Keratinocyte (primary cell): ENCODE measurements at regions not wholly inside any gene's neighbourhood (a gene's known extent, or its start where the extent isn't known, plus 50 kb on each side); places are given as distances from the start of the nearest gene placed in this dataset.

Source experiments
- DNase-seq: peaks from one replicate; pipeline ENCODE4 v3.0.0-alpha.2; 2011; ENCODE audit warnings: low read depth, missing footprints, low spot score
- FAIRE-seq: peaks from 2 replicates; lab custom pipeline; 2011; peaks lifted over from hg19 to GRCh38; lab: Jason Lieb, UNC
- H2AFZ ChIP-seq: 2 replicates; pipeline ENCODE4 v1.6.0; 2012; ENCODE audit warnings: low read length, control low read depth, inconsistent platforms; ENCODE audit not compliant: control insufficient read depth
- H3K27ac ChIP-seq: 2 replicates; pipeline ENCODE4 v1.5.1; 2011; ENCODE audit warnings: low read length; ENCODE audit not compliant: control insufficient read depth, insufficient read depth
- H3K27me3 ChIP-seq: 3 replicates; pipeline ENCODE4 v1.6.0; 2011; ENCODE audit warnings: low read length; ENCODE audit not compliant: control insufficient read depth, insufficient read depth; ENCODE audit errors: extremely low read depth
- H3K36me3 ChIP-seq, 2 experiments: 2 replicates in 1 of 2; 3 replicates in 1 of 2; pipeline ENCODE4 v1.5.1; 2011; ENCODE audit warnings: low read length in 2 of 2, mild to moderate bottlenecking in 1 of 2; ENCODE audit not compliant: control insufficient read depth in 2 of 2, insufficient read depth in 2 of 2; ENCODE audit errors: extremely low read depth in 1 of 2
- H3K4me1 ChIP-seq: 3 replicates; pipeline ENCODE4 v1.5.1; 2011; ENCODE audit warnings: low read length; ENCODE audit not compliant: control insufficient read depth, insufficient read depth; ENCODE audit errors: extremely low read depth
- H3K4me2 ChIP-seq: 3 replicates; pipeline ENCODE4 v1.6.0; 2011; ENCODE audit warnings: low read depth, low read length; ENCODE audit not compliant: control insufficient read depth, insufficient read depth; ENCODE audit errors: extremely low read depth
- H3K4me3 ChIP-seq, 3 experiments: fragments of 200-600 bp in 1 of 3; sonication (generic) in 1 of 3; 2 replicates in 2 of 3; 3 replicates in 1 of 3; pipeline ENCODE4 v1.5.1; 2011 to 2016; ENCODE audit warnings: low read length in 3 of 3, mild to moderate bottlenecking in 3 of 3, control low read depth in 2 of 3, inconsistent platforms in 1 of 3, low read depth in 1 of 3, mixed read lengths in 1 of 3, mixed run types in 1 of 3, moderate library complexity in 1 of 3; ENCODE audit not compliant: control insufficient read depth in 2 of 3, insufficient read depth in 2 of 3; ENCODE audit errors: extremely low read depth in 1 of 3
- H3K79me2 ChIP-seq: 2 replicates; pipeline ENCODE4 v1.6.0; 2012; ENCODE audit warnings: low read length; ENCODE audit not compliant: control insufficient read depth, insufficient read depth
- H3K9ac ChIP-seq: 3 replicates; pipeline ENCODE4 v1.6.0; 2011; ENCODE audit warnings: low read length; ENCODE audit not compliant: control insufficient read depth, insufficient read depth; ENCODE audit errors: extremely low read depth
- H3K9me1 ChIP-seq: 3 replicates; pipeline ENCODE4 v1.6.0; 2011; ENCODE audit warnings: low read length; ENCODE audit not compliant: control insufficient read depth, insufficient read depth; ENCODE audit errors: extremely low read depth
- H3K9me3 ChIP-seq: 2 replicates; pipeline ENCODE4 v1.5.1; 2012; ENCODE audit warnings: low read depth, low read length; ENCODE audit not compliant: control insufficient read depth
- H4K20me1 ChIP-seq: 3 replicates; pipeline ENCODE4 v1.6.0; 2011; ENCODE audit warnings: low read length; ENCODE audit not compliant: control insufficient read depth, insufficient read depth; ENCODE audit errors: extremely low read depth
- CTCF ChIP-seq, 3 experiments: IDR thresholded peaks in 1 of 3; conservative IDR thresholded peaks in 1 of 3; optimal IDR thresholded peaks in 1 of 3; 2 replicates in 2 of 3; 3 replicates in 1 of 3; pipeline versions ENCODE3 to v1.5.1; 2011; ENCODE audit warnings: low read length in 3 of 3, mild to moderate bottlenecking in 3 of 3, moderate library complexity in 2 of 3, control low read depth in 1 of 3, inconsistent platforms in 1 of 3; ENCODE audit not compliant: insufficient read depth in 2 of 3; ENCODE audit errors: extremely low read depth in 1 of 3
- EZH2 ChIP-seq: IDR thresholded peaks from one replicate; pipeline ENCODE4 v1.6.1; 2012; ENCODE audit warnings: inconsistent platforms, mild to moderate bottlenecking, low read length, moderate library complexity
- dilution Hi-C: fragments of 300-500 bp; cut with MboI; formaldehyde crosslinking; loops from one replicate; pipeline ENCODE4 v1.7.0; 2020; ENCODE audit warnings: low sequenced_read_pairs; ENCODE audit not compliant: extremely low pct_ligation_motif_present

- H3K27ac ChIP-seq: no peak overlapping the region
- no peaks in the 10 kb centered on the region for H3K4me1 ChIP-seq
- no peak overlapping the region for H3K4me3 ChIP-seq
- no peaks in the 10 kb centered on the region for H4K20me1 ChIP-seq
- H3K9ac ChIP-seq: no peak overlapping the region
- H2AFZ ChIP-seq: no peak overlapping the region
- H3K27me3 ChIP-seq: no peaks in the 10 kb centered on the region
- no peaks in the 10 kb centered on the region for H3K79me2 ChIP-seq
- no peaks in the 10 kb centered on the region for H3K36me3 ChIP-seq
- dilution Hi-C loops: no loop called here
- no peaks in the 10 kb centered on the region for H3K9me1 ChIP-seq
- FAIRE-seq: no peak
- no peak overlapping the region for H3K4me2 ChIP-seq
- DNase-seq: no peak
- no peak for TF ChIP-seq EZH2
- TF ChIP-seq CTCF (optimal IDR thresholded peaks at IDR 0.05 in 1 of 3, IDR thresholded peaks at IDR 0.05 in 1 of 3, conservative IDR thresholded peaks at IDR 0.05 in 1 of 3; ENCODE audit: extremely low read depth in 1 of 3, insufficient read depth in 2 of 3, low read length in 3 of 3): no peak
- peaks cover 1% of the 10 kb centered on the region for H3K9me3 ChIP-seq
Observed at GRCh38 chr2:506451-506850, 170.8 kb downstream of the TMEM18 start.

GRCh38 chr2:505941-506340, 171.3 kb downstream of the TMEM18 start:
- Histone ChIP-seq H4K20me1 (no peaks in the 10 kb centered on the region), H3K27ac (no peak overlapping the region), H3K27me3 (no peaks in the 10 kb centered on the region), H2AFZ (no peak overlapping the region), H3K79me2 (no peaks in the 10 kb centered on the region), H3K9me3 (peaks cover 1% of the 10 kb centered on the region), H3K36me3 (no peaks in the 10 kb centered on the region), H3K4me1 (no peaks in the 10 kb centered on the region), H3K9me1 (no peaks in the 10 kb centered on the region), H3K9ac (no peak overlapping the region), H3K4me3 (no peak overlapping the region), H3K4me2 (no peak overlapping the region)
- DNase-seq (no peak), FAIRE-seq (no peak)
- dilution Hi-C loops: no loop called here
- TF ChIP-seq CTCF (optimal IDR thresholded peaks at IDR 0.05 in 1 of 3, IDR thresholded peaks at IDR 0.05 in 1 of 3, conservative IDR thresholded peaks at IDR 0.05 in 1 of 3; ENCODE audit: extremely low read depth in 1 of 3, insufficient read depth in 2 of 3, low read length in 3 of 3): no peak
- TF ChIP-seq EZH2: no peak
